Central memory CD4-positive, alpha-beta T cell (primary cell): ENCODE measurements at regions not wholly inside any gene's neighbourhood (a gene's known extent, or its start where the extent isn't known, plus 50 kb on each side); places are given as distances from the start of the nearest gene placed in this dataset.

ENCODE experiments used
- DNase-seq: peaks from one replicate; pipeline ENCODE4 v3.0.0; 2022

GRCh38 chr1:232518349-232518748 is 111.6 kb downstream of the SIPA1L2 start:
- no peak for DNase-seq

- no peak for DNase-seq
These were observed 112.7 kb downstream of the SIPA1L2 start for GRCh38 chr1:232517204-232517603.

- no peak for DNase-seq
These were observed 114.2 kb downstream of the SIPA1L2 start for GRCh38 chr1:232515706-232516105.

GRCh38 chr1:232512712-232513111 is 117.2 kb downstream of the SIPA1L2 start:
- DNase-seq: no peak

- no peak for DNase-seq
These were observed 118.8 kb downstream of the SIPA1L2 start for GRCh38 chr1:232511172-232511571.

GRCh38 chr1:232510367-232511110 is 119.4 kb downstream of the SIPA1L2 start:
- DNase-seq: no peak

GRCh38 chr1:232509570-232509969 is 120.4 kb downstream of the SIPA1L2 start:
- DNase-seq: no peak

GRCh38 chr1:232508130-232508701 is 121.7 kb downstream of the SIPA1L2 start:
- DNase-seq: no peak

- no peak for DNase-seq
These were observed 122.4 kb downstream of the SIPA1L2 start for GRCh38 chr1:232507571-232507970.

GRCh38 chr1:232505884-232506283 is 124.0 kb downstream of the SIPA1L2 start:
- DNase-seq: no peak

GRCh38 chr1:232504651-232505050 is 125.3 kb downstream of the SIPA1L2 start:
- DNase-seq: no peak

GRCh38 chr1:232503497-232503896 is 126.4 kb downstream of the SIPA1L2 start:
- no peak for DNase-seq

GRCh38 chr1:232501854-232502253 is 128.1 kb downstream of the SIPA1L2 start:
- no peak for DNase-seq

- no peak for DNase-seq
These were observed 130.7 kb downstream of the SIPA1L2 start for GRCh38 chr1:232499188-232499587.

- DNase-seq: no peak
These were observed 136.1 kb downstream of the SIPA1L2 start for GRCh38 chr1:232493869-232494268.

GRCh38 chr1:232489256-232489655 is 140.7 kb downstream of the SIPA1L2 start:
- DNase-seq: no peak

GRCh38 chr1:232487236-232487635 is 142.7 kb downstream of the SIPA1L2 start:
- DNase-seq: no peak

- no peak for DNase-seq
These were observed 143.3 kb downstream of the SIPA1L2 start for GRCh38 chr1:232486454-232487207.

- DNase-seq: no peak
These were observed 143.9 kb downstream of the SIPA1L2 start for GRCh38 chr1:232486006-232486405.

- DNase-seq: no peak
These were observed 145.1 kb downstream of the SIPA1L2 start for GRCh38 chr1:232484856-232485255.

- no peak for DNase-seq
These were observed 146.1 kb downstream of the SIPA1L2 start for GRCh38 chr1:232483826-232484225.

GRCh38 chr1:232481091-232481490 is 148.8 kb downstream of the SIPA1L2 start:
- DNase-seq: no peak

GRCh38 chr1:232477728-232478127 is 152.2 kb downstream of the SIPA1L2 start:
- no peak for DNase-seq

- DNase-seq: no peak
These were observed 153.4 kb downstream of the SIPA1L2 start for GRCh38 chr1:232476538-232476950.
